ENCODE measurements at regions not wholly inside any gene's neighbourhood (a gene's known extent, or its start where the extent isn't known, plus 50 kb on each side); places are given as distances from the start of the nearest gene placed in this dataset.

DNA sequence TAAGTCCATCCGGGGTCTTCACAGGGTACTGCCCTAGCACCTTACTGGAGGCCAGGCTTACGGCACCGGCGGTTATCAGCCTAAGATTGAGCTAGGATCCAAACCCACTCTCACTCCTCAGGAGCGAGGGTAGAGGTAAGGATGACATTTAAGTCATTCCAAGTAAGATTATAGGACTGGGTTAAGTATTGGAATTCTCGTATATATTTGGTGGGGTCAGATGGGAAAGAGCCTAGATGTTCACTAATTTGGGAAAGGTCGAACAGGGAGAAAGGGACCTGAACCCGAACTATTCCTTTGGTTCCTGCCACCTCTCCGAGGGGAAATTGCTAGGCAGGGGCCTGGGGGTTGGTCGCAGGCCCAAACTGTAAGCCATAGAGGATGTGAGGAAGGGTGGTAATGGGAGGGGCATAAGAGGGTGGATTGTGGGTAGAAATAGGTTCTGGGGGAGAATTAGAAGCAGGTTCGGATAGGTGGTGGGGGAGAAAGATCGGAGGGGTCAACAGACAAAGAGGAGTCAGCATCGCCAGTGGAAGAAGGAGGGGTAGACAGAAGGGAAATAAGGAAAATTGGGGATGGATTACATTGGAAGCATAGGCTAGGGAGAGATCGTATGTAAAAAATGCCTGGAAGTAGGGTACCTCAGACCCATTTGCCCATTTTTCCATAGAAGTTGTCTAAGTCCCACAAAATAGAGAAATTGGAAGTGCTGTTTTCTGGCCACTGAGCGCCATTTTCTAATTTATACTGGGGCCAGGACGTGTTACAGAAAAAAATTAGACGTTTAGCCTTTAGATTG, 747.1 kb upstream of the ADGRB3 start:
- Histone ChIP-seq H3K9me3 (ENCODE audit: control insufficient read depth, insufficient read depth, low read length) (0 out of 2 replicates have a peak, but pooled peaks cover 3% of the 10 kb centered on the region), H3K4me3 (ENCODE audit: low read depth, low read length) (no peak overlapping the region), H3K27me3 (ENCODE audit: control insufficient read depth, insufficient read depth, low read length) (no peaks in the 10 kb centered on the region), H3K27ac (ENCODE audit: low read depth, low read length) (no peak overlapping the region), H3K4me1 (ENCODE audit: control insufficient read depth, insufficient read depth, low read length) (peaks cover 9% of the 10 kb centered on the region), H3K36me3 (ENCODE audit: control insufficient read depth, insufficient read depth, low read length) (no peaks in the 10 kb centered on the region), H3K9ac (ENCODE audit: low read depth, low read length) (no peak overlapping the region)

DNA sequence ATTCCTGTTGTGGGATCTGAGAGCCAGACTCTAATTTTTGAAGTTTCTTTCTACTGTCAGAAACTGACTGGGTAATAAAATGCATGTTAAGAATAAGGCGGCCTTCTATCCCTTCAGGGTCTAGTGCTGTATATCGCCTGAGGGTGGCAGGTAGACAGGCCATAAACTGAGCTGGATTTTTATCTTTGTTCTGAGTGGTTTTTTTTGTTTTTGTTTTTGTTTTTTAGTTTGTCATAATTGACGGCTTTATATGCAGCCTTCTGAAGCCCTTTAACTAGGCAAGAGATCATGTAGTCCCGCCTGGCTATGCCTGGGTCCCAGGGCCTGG, 747.7 kb upstream of the ADGRB3 start:
- no peaks in the 10 kb centered on the region for H3K27me3 ChIP-seq (ENCODE audit: control insufficient read depth, insufficient read depth, low read length)
- H3K9ac ChIP-seq (ENCODE audit: low read depth, low read length) = no peak overlapping the region
- H3K36me3 ChIP-seq (ENCODE audit: control insufficient read depth, insufficient read depth, low read length) = no peaks in the 10 kb centered on the region
- no peak overlapping the region for H3K4me3 ChIP-seq (ENCODE audit: low read depth, low read length)
- H3K4me1 ChIP-seq (ENCODE audit: control insufficient read depth, insufficient read depth, low read length) = peaks cover 9% of the 10 kb centered on the region
- no peak overlapping the region for H3K27ac ChIP-seq (ENCODE audit: low read depth, low read length)
- H3K9me3 ChIP-seq (ENCODE audit: control insufficient read depth, insufficient read depth, low read length) = 0 out of 2 replicates have a peak, but pooled peaks cover 3% of the 10 kb centered on the region

DNA sequence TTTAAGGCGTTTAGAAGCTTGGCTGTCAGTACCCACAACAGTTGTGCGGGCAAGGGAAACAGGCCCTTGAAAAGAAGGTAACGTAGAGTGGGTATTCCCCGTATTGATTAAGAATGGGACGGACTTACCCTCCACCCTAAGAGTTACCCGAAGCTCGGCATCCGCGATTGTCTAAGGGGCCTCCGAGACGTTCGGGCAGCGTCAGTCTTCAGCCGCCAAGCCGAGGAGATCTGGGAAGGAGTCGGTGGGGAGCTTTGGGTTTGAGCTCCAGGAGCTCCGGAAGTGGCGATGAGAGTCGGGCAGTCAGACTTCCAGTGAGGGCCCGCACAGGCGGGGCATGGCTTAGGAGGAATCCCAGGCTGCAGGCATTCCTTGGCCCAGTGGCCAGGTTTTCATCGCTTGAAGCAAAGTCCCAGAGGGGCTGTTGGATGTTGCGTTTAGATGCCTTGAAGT, 748.2 kb upstream of the ADGRB3 start:
- Histone ChIP-seq H3K36me3 (ENCODE audit: control insufficient read depth, insufficient read depth, low read length) (no peaks in the 10 kb centered on the region), H3K27ac (ENCODE audit: low read depth, low read length) (no peak overlapping the region), H3K4me1 (ENCODE audit: control insufficient read depth, insufficient read depth, low read length) (peaks cover 9% of the 10 kb centered on the region), H3K4me3 (ENCODE audit: low read depth, low read length) (no peak overlapping the region), H3K9ac (ENCODE audit: low read depth, low read length) (no peak overlapping the region), H3K9me3 (ENCODE audit: control insufficient read depth, insufficient read depth, low read length) (0 out of 2 replicates have a peak, but pooled peaks cover 3% of the 10 kb centered on the region), H3K27me3 (ENCODE audit: control insufficient read depth, insufficient read depth, low read length) (no peaks in the 10 kb centered on the region)

DNA sequence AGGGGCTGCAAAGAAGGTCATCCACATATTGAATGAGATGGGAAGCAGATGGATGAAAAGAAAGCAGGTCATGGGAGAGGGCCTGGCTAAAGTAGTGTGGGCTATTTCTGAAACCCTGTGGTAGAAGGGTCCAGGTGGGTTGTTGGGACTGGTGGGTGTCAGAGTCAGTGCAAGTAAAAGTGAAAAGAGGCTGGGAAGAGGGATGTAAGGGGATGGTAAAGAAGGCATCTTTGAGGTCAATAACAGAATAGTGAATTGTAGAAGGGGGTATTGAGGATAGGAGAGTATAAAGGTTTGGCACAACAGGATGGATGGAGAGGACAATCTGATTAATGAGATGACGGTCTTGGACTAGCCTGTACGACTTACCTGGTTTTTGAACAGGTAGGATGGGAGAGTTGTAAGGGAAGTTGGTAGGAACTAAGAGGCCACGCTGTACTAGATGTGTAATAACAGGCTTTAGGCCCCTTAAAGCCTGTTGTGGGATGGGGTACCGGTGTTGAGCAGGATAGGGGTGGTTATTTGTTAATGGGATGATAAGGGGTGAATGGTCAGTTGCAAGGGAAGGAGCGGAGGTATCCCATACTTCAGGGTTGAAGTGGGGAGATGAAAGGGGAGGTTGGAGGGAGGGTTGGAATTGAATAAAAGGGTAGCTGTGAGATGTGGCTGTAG, 748.9 kb upstream of the ADGRB3 start:
- no peak overlapping the region for H3K9ac ChIP-seq (ENCODE audit: low read depth, low read length)
- peaks cover 8% of the 10 kb centered on the region for H3K4me1 ChIP-seq (ENCODE audit: control insufficient read depth, insufficient read depth, low read length)
- no peak overlapping the region for H3K27ac ChIP-seq (ENCODE audit: low read depth, low read length)
- no peaks in the 10 kb centered on the region for H3K36me3 ChIP-seq (ENCODE audit: control insufficient read depth, insufficient read depth, low read length)
- no peak overlapping the region for H3K4me3 ChIP-seq (ENCODE audit: low read depth, low read length)
- H3K9me3 ChIP-seq (ENCODE audit: control insufficient read depth, insufficient read depth, low read length) = 0 out of 2 replicates have a peak, but pooled peaks cover 3% of the 10 kb centered on the region
- no peaks in the 10 kb centered on the region for H3K27me3 ChIP-seq (ENCODE audit: control insufficient read depth, insufficient read depth, low read length)

DNA sequence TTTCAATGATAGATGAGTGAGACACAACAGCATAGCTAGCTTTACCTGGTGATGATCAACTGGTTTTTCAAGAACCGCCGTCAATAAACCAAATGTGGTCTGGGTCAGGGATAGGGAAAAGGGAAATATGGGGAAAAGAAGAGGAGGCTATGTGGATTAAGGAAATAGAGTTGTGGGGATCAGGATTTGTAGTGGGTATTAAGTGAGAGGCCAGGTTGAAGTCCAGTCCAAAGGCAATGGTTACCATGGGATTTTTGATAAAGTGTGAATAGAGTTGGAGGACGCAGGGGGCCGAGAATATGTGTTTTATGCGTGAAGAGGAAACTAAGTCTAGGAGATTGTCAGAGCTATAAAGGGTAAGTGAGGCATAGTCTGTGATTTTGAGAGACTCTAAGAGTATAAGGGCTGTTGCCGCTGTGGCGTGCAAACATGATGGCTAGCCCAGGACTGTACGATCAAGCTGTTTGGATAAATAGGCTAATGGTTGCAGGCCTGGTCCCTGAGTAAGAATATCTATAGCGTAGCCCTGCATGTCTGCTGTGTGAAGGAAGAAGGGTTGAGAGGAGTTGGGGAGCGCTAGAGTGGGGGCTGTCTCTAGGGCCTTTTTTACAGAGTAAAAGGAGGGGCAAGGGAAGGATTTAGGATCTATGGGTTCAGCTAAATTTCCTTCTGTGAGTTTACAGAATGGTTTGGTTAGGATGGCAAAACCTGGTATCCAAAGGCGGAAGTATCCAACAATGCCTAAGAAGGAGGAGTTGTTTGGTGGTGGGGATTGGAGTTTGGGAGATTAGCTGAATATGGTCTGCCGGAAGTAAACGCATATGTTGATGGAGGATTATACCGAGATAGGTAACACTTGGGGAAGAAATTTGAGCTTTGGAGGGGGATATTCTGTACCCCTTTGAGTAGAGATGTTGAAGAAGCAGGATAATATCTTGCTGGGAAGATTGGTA, 749.7 kb upstream of the ADGRB3 start:
- no peak overlapping the region for H3K4me3 ChIP-seq (ENCODE audit: low read depth, low read length)

DNA sequence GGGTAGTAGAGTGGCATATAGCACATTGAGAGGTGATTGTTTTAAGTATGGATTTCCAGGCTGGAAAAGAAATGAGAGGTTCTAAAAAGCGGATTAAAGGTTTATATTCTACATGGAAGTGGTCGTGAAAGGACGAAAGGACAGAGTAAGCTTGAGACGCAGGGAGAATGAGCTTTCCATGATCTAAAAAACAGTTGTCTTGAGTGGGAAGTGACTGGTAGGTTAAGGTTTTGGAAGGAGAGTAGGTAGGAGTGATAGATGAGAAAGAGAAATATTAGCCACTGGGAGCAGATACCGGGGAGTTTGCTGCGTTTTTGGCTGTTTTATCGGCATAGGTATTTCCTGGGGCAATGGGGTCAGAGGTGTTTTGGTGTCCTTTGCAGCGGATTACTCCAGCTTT, 750.6 kb upstream of the ADGRB3 start:
- H3K36me3 ChIP-seq (ENCODE audit: control insufficient read depth, insufficient read depth, low read length) = no peaks in the 10 kb centered on the region
- H3K4me3 ChIP-seq (ENCODE audit: low read depth, low read length) = no peak overlapping the region
- H3K27ac ChIP-seq (ENCODE audit: low read depth, low read length) = no peak overlapping the region
- H3K9ac ChIP-seq (ENCODE audit: low read depth, low read length) = no peak overlapping the region
- H3K4me1 ChIP-seq (ENCODE audit: control insufficient read depth, insufficient read depth, low read length) = no peaks in the 10 kb centered on the region
- H3K9me3 ChIP-seq (ENCODE audit: control insufficient read depth, insufficient read depth, low read length) = 0 out of 2 replicates have a peak, but pooled peaks cover 3% of the 10 kb centered on the region
- no peaks in the 10 kb centered on the region for H3K27me3 ChIP-seq (ENCODE audit: control insufficient read depth, insufficient read depth, low read length)

More for the DNA sequence above, 749.7 kb upstream of the ADGRB3 start:
- H3K27ac ChIP-seq (ENCODE audit: low read depth, low read length) = no peak overlapping the region
- 0 out of 2 replicates have a peak, but pooled peaks cover 3% of the 10 kb centered on the region for H3K9me3 ChIP-seq (ENCODE audit: control insufficient read depth, insufficient read depth, low read length)
- no peaks in the 10 kb centered on the region; the same call in 1 of the 2 replicates for H3K4me1 ChIP-seq (ENCODE audit: control insufficient read depth, insufficient read depth, low read length)
- no peaks in the 10 kb centered on the region for H3K36me3 ChIP-seq (ENCODE audit: control insufficient read depth, insufficient read depth, low read length)
- H3K27me3 ChIP-seq (ENCODE audit: control insufficient read depth, insufficient read depth, low read length) = no peaks in the 10 kb centered on the region
- no peak overlapping the region for H3K9ac ChIP-seq (ENCODE audit: low read depth, low read length)

DNA sequence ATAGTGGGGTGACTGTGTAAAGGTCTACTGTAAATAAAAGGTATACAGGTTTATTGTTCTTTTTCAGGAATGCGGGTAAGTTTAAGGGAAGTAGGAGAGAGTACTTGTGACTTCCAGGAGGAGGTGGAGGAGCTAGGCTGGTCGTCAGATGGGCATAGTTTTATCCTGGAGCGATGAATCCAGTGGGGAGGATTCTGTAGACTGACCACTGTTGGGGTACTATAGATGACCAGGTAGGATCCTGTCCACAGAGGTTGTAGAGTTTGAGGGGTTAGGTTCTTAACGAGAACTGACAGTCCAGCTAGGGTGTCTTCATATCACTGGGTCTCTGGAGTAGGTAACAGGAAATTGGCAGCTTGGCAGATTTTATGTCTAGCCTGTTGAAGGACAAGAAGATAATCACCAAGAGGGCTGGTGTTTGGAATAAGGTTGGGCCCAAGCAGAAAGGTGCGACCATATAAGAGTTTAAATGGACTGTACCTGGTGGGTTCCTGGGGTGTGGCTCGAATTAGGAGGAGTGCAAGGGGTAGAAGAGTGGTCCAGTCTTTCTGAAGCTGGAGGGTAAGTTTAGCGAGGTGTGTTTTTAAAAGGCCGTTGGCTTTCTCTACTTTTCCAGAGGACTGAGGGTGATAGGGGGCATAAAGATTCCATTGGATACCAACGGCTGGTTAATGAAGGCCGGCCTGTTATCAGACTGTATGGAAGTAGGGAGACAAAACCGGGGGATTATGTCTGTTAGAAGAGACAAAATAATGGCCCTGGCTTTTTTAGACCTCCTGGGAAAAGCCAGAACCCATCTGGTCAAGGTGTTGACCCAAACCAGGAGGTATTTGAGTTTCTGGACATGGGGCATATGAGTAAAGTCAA, 751.3 kb upstream of the ADGRB3 start:
- Histone ChIP-seq H3K9me3 (ENCODE audit: control insufficient read depth, insufficient read depth, low read length) (0 out of 2 replicates have a peak, but pooled peaks cover 3% of the 10 kb centered on the region), H3K4me3 (ENCODE audit: low read depth, low read length) (no peak overlapping the region), H3K27me3 (ENCODE audit: control insufficient read depth, insufficient read depth, low read length) (no peaks in the 10 kb centered on the region)

DNA sequence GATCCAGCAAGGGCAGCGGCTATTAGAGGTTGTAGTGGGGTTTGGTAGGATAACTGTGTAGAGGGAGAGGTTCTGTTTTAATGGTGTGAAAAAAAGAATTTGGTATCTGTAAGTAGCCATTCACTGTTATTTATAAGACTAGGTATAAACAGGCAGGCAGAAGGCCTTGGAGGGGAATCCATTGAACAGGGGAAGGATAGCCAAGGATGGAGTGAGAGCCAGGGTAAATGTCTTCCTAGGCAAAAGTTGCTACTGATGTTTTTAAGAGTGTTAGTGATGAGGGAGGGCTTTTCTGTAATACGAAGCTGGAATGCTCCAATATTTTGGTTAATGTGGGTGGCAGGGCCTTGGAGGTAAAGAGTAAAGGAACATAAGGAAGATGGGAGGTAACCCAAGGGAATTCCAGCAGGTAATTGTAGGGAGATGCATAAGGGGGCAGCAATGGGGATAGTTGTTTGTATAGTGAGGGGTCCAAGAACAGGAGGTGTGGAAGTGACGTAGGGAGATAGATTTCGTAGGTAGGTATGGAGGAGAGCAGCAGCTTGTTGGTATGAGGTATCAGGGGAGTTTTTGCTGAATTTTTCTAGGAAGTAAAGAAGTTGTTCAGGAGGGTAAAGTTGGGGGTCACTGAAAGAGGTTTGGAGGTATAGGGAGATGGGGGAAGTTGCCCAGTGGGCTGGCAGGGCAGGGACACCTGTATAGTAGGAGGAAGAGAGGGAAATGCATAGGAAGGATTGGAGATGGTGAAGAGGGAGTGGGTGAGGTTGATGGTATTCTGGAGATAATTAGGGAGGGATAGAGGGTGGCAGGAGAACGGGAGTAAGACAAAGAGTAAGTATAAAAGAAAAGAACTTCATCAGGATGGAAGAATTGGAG, 752.4 kb upstream of the ADGRB3 start:
- Histone ChIP-seq H3K27ac (ENCODE audit: low read depth, low read length) (no peak overlapping the region), H3K36me3 (ENCODE audit: control insufficient read depth, insufficient read depth, low read length) (no peaks in the 10 kb centered on the region), H3K27me3 (ENCODE audit: control insufficient read depth, insufficient read depth, low read length) (no peaks in the 10 kb centered on the region), H3K4me3 (ENCODE audit: low read depth, low read length) (no peak overlapping the region), H3K4me1 (ENCODE audit: control insufficient read depth, insufficient read depth, low read length) (no peaks in the 10 kb centered on the region), H3K9ac (ENCODE audit: low read depth, low read length) (no peak overlapping the region), H3K9me3 (ENCODE audit: control insufficient read depth, insufficient read depth, low read length) (0 out of 2 replicates have a peak, but pooled peaks cover 3% of the 10 kb centered on the region)

More for the DNA sequence above, 751.3 kb upstream of the ADGRB3 start:
- no peak overlapping the region for H3K9ac ChIP-seq (ENCODE audit: low read depth, low read length)
- no peaks in the 10 kb centered on the region for H3K4me1 ChIP-seq (ENCODE audit: control insufficient read depth, insufficient read depth, low read length)
- H3K36me3 ChIP-seq (ENCODE audit: control insufficient read depth, insufficient read depth, low read length) = no peaks in the 10 kb centered on the region
- H3K27ac ChIP-seq (ENCODE audit: low read depth, low read length) = no peak overlapping the region

DNA sequence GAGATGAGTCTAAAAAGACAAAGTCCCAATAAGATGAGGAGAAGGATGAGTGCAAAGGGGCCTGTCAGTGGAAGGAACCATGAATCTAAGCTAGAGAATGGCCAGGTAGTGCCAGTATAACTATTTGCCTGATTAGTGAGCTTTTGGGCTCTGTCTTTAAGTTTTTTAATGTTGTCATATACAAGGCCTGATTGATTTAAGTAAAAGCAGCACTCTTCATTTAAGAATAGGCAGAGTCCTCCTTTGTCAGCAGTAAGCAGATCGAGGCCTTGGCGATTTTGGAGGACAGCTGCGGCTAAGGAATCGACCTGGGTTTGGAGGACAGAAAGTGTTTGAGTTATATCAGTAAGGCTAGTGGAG, 753.4 kb upstream of the ADGRB3 start:
- Histone ChIP-seq H3K36me3 (ENCODE audit: control insufficient read depth, insufficient read depth, low read length) (no peaks in the 10 kb centered on the region), H3K27ac (ENCODE audit: low read depth, low read length) (no peak overlapping the region), H3K9me3 (ENCODE audit: control insufficient read depth, insufficient read depth, low read length) (0 out of 2 replicates have a peak, but pooled peaks cover 3% of the 10 kb centered on the region), H3K4me3 (ENCODE audit: low read depth, low read length) (no peak overlapping the region), H3K4me1 (ENCODE audit: control insufficient read depth, insufficient read depth, low read length) (no peaks in the 10 kb centered on the region), H3K27me3 (ENCODE audit: control insufficient read depth, insufficient read depth, low read length) (no peaks in the 10 kb centered on the region), H3K9ac (ENCODE audit: low read depth, low read length) (no peak overlapping the region)
